Keratinocyte (primary cell): ENCODE measurements at regions not wholly inside any gene's neighbourhood (a gene's known extent, or its start where the extent isn't known, plus 50 kb on each side); places are given as distances from the start of the nearest gene placed in this dataset.
A peak's percentile ranks its signal among the peaks of the same experiment; 100 is the strongest.
"Not testable (repeated sequence)": the region's sequence is repeated elsewhere in the genome, so short reads cannot be mapped to it uniquely, and the experiment has no call there.

Source experiments
- DNase-seq: peaks from one replicate; pipeline ENCODE4 v3.0.0-alpha.2; 2011; ENCODE audit warnings: low read depth, missing footprints, low spot score
- FAIRE-seq: peaks from 2 replicates; lab custom pipeline; 2011; peaks lifted over from hg19 to GRCh38; lab: Jason Lieb, UNC
- H2AFZ ChIP-seq: 2 replicates; pipeline ENCODE4 v1.6.0; 2012; ENCODE audit warnings: low read length, control low read depth, inconsistent platforms; ENCODE audit not compliant: control insufficient read depth
- H3K27ac ChIP-seq: 2 replicates; pipeline ENCODE4 v1.5.1; 2011; ENCODE audit warnings: low read length; ENCODE audit not compliant: control insufficient read depth, insufficient read depth
- H3K27me3 ChIP-seq: 3 replicates; pipeline ENCODE4 v1.6.0; 2011; ENCODE audit warnings: low read length; ENCODE audit not compliant: control insufficient read depth, insufficient read depth; ENCODE audit errors: extremely low read depth
- H3K36me3 ChIP-seq, 2 experiments: 2 replicates in 1 of 2; 3 replicates in 1 of 2; pipeline ENCODE4 v1.5.1; 2011; ENCODE audit warnings: low read length in 2 of 2, mild to moderate bottlenecking in 1 of 2; ENCODE audit not compliant: control insufficient read depth in 2 of 2, insufficient read depth in 2 of 2; ENCODE audit errors: extremely low read depth in 1 of 2
- H3K4me1 ChIP-seq: 3 replicates; pipeline ENCODE4 v1.5.1; 2011; ENCODE audit warnings: low read length; ENCODE audit not compliant: control insufficient read depth, insufficient read depth; ENCODE audit errors: extremely low read depth
- H3K4me2 ChIP-seq: 3 replicates; pipeline ENCODE4 v1.6.0; 2011; ENCODE audit warnings: low read depth, low read length; ENCODE audit not compliant: control insufficient read depth, insufficient read depth; ENCODE audit errors: extremely low read depth
- H3K4me3 ChIP-seq, 3 experiments: fragments of 200-600 bp in 1 of 3; sonication (generic) in 1 of 3; 2 replicates in 2 of 3; 3 replicates in 1 of 3; pipeline ENCODE4 v1.5.1; 2011 to 2016; ENCODE audit warnings: low read length in 3 of 3, mild to moderate bottlenecking in 3 of 3, control low read depth in 2 of 3, inconsistent platforms in 1 of 3, low read depth in 1 of 3, mixed read lengths in 1 of 3, mixed run types in 1 of 3, moderate library complexity in 1 of 3; ENCODE audit not compliant: control insufficient read depth in 2 of 3, insufficient read depth in 2 of 3; ENCODE audit errors: extremely low read depth in 1 of 3
- H3K79me2 ChIP-seq: 2 replicates; pipeline ENCODE4 v1.6.0; 2012; ENCODE audit warnings: low read length; ENCODE audit not compliant: control insufficient read depth, insufficient read depth
- H3K9ac ChIP-seq: 3 replicates; pipeline ENCODE4 v1.6.0; 2011; ENCODE audit warnings: low read length; ENCODE audit not compliant: control insufficient read depth, insufficient read depth; ENCODE audit errors: extremely low read depth
- H3K9me1 ChIP-seq: 3 replicates; pipeline ENCODE4 v1.6.0; 2011; ENCODE audit warnings: low read length; ENCODE audit not compliant: control insufficient read depth, insufficient read depth; ENCODE audit errors: extremely low read depth
- H3K9me3 ChIP-seq: 2 replicates; pipeline ENCODE4 v1.5.1; 2012; ENCODE audit warnings: low read depth, low read length; ENCODE audit not compliant: control insufficient read depth
- H4K20me1 ChIP-seq: 3 replicates; pipeline ENCODE4 v1.6.0; 2011; ENCODE audit warnings: low read length; ENCODE audit not compliant: control insufficient read depth, insufficient read depth; ENCODE audit errors: extremely low read depth
- CTCF ChIP-seq, 3 experiments: IDR thresholded peaks in 1 of 3; conservative IDR thresholded peaks in 1 of 3; optimal IDR thresholded peaks in 1 of 3; 2 replicates in 2 of 3; 3 replicates in 1 of 3; pipeline versions ENCODE3 to v1.5.1; 2011; ENCODE audit warnings: low read length in 3 of 3, mild to moderate bottlenecking in 3 of 3, moderate library complexity in 2 of 3, control low read depth in 1 of 3, inconsistent platforms in 1 of 3; ENCODE audit not compliant: insufficient read depth in 2 of 3; ENCODE audit errors: extremely low read depth in 1 of 3
- EZH2 ChIP-seq: IDR thresholded peaks from one replicate; pipeline ENCODE4 v1.6.1; 2012; ENCODE audit warnings: inconsistent platforms, mild to moderate bottlenecking, low read length, moderate library complexity
- dilution Hi-C: fragments of 300-500 bp; cut with MboI; formaldehyde crosslinking; loops from one replicate; pipeline ENCODE4 v1.7.0; 2020; ENCODE audit warnings: low sequenced_read_pairs; ENCODE audit not compliant: extremely low pct_ligation_motif_present

- Histone ChIP-seq H3K9me1 (no peaks in the 10 kb centered on the region), H3K79me2 (no peaks in the 10 kb centered on the region), H2AFZ (no peak overlapping the region), H4K20me1 (no peaks in the 10 kb centered on the region), H3K9me3 (no peaks in the 10 kb centered on the region), H3K27ac (no peak overlapping the region), H3K9ac (no peak overlapping the region), H3K27me3 (no peaks in the 10 kb centered on the region), H3K36me3 (no peaks in the 10 kb centered on the region), H3K4me3 (no peak overlapping the region), H3K4me2 (no peak overlapping the region), H3K4me1 (no peaks in the 10 kb centered on the region)
- FAIRE-seq (no peak), DNase-seq (no peak)
- dilution Hi-C loops: no loop called here
- TF ChIP-seq EZH2: no peak
- no peak for TF ChIP-seq CTCF (optimal IDR thresholded peaks at IDR 0.05 in 1 of 3, IDR thresholded peaks at IDR 0.05 in 1 of 3, conservative IDR thresholded peaks at IDR 0.05 in 1 of 3; ENCODE audit: extremely low read depth in 1 of 3, insufficient read depth in 2 of 3, low read length in 3 of 3)
These were observed 86.7 kb upstream of the SLC39A10 start for GRCh38 chr2:195570329-195570728.

- Histone ChIP-seq H3K79me2 (no peaks in the 10 kb centered on the region), H3K4me1 (peaks cover 6% of the 10 kb centered on the region), H4K20me1 (no peaks in the 10 kb centered on the region), H3K4me2 (no peak overlapping the region), H3K27me3 (no peaks in the 10 kb centered on the region), H3K9me1 (no peaks in the 10 kb centered on the region), H2AFZ (no peak overlapping the region), H3K9ac (no peak overlapping the region), H3K36me3 (no peaks in the 10 kb centered on the region), H3K27ac (no peak overlapping the region), H3K4me3 (no peak overlapping the region), H3K9me3 (no peaks in the 10 kb centered on the region)
- TF ChIP-seq EZH2 (no peak), CTCF (optimal IDR thresholded peaks at IDR 0.05 in 1 of 3, IDR thresholded peaks at IDR 0.05 in 1 of 3, conservative IDR thresholded peaks at IDR 0.05 in 1 of 3; ENCODE audit: extremely low read depth in 1 of 3, insufficient read depth in 2 of 3, low read length in 3 of 3) (no peak)
- no peak for FAIRE-seq
- DNase-seq: no peak
- dilution Hi-C loops: no loop called here
These were observed 87.8 kb upstream of the SLC39A10 start for GRCh38 chr2:195569255-195569654.

- not testable (repeated sequence) for FAIRE-seq, H3K9me3 ChIP-seq
- H3K4me1 ChIP-seq: peaks cover 30% of the 10 kb centered on the region
These were observed 92.3 kb upstream of the SLC39A10 start for GRCh38 chr2:195564625-195565135.

More at GRCh38 chr2:195564625-195565135, 92.3 kb upstream of the SLC39A10 start:
- H3K4me3 ChIP-seq, H3K79me2 ChIP-seq, dilution Hi-C loops, H2AFZ ChIP-seq, DNase-seq, H4K20me1 ChIP-seq, H3K36me3 ChIP-seq, H3K27me3 ChIP-seq, H3K4me2 ChIP-seq, H3K9me1 ChIP-seq: not testable (repeated sequence)
- peak overlapping the region; percentile 19 for H3K9ac ChIP-seq
- H3K27ac ChIP-seq: peak overlapping the region; percentile 53
